ENCODE measurements at regions not wholly inside any gene's neighbourhood (a gene's known extent, or its start where the extent isn't known, plus 50 kb on each side); places are given as distances from the start of the nearest gene placed in this dataset.

GRCh38 chr13:62767473-62767872 is 1351.8 kb upstream of the PCDH20 start:
- no peak overlapping the region for H3K4me2 ChIP-seq (ENCODE audit: low read depth, low read length)
- no peaks in the 10 kb centered on the region for H3K4me1 ChIP-seq (ENCODE audit: low read length)
- no peak overlapping the region for H3K27ac ChIP-seq (ENCODE audit: low read length)
- no peaks in the 10 kb centered on the region for H3F3A ChIP-seq (ENCODE audit: insufficient read depth, low read length)
- no peak overlapping the region for H3K9ac ChIP-seq (ENCODE audit: low read length)
- no peaks in the 10 kb centered on the region for H4K20me1 ChIP-seq (ENCODE audit: insufficient read depth, low read length)
- no peak for DNase-seq
- no peak overlapping the region for H3K4me3 ChIP-seq (ENCODE audit: low read length)
- H2AFZ ChIP-seq (ENCODE audit: low read length), result no peak overlapping the region
- H3K9me3 ChIP-seq (replicated peaks; ENCODE audit: insufficient read depth, low read length), result no peaks in the 10 kb centered on the region
- TF ChIP-seq EZH2 (optimal IDR thresholded peaks at IDR 0.05; ENCODE audit: low read depth, low read length) (no peak), EZH2phosphoT487 (IDR thresholded peaks at IDR 0.05; ENCODE audit: low read length) (no peak)
- TF ChIP-seq, protein P1, sequence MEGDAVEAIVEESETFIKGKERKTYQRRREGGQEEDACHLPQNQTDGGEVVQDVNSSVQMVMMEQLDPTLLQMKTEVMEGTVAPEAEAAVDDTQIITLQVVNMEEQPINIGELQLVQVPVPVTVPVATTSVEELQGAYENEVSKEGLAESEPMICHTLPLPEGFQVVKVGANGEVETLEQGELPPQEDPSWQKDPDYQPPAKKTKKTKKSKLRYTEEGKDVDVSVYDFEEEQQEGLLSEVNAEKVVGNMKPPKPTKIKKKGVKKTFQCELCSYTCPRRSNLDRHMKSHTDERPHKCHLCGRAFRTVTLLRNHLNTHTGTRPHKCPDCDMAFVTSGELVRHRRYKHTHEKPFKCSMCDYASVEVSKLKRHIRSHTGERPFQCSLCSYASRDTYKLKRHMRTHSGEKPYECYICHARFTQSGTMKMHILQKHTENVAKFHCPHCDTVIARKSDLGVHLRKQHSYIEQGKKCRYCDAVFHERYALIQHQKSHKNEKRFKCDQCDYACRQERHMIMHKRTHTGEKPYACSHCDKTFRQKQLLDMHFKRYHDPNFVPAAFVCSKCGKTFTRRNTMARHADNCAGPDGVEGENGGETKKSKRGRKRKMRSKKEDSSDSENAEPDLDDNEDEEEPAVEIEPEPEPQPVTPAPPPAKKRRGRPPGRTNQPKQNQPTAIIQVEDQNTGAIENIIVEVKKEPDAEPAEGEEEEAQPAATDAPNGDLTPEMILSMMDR (IDR thresholded peaks at IDR 0.05; ENCODE audit: low read length), result no peak
- H3K9me2 ChIP-seq (replicated peaks; ENCODE audit: insufficient read depth, low read length), result no peaks in the 10 kb centered on the region
- no peaks in the 10 kb centered on the region for H3K79me2 ChIP-seq (ENCODE audit: low read length)
- no peaks in the 10 kb centered on the region for H3K36me3 ChIP-seq (replicated peaks; ENCODE audit: insufficient read depth, low read length)
- H3K27me3 ChIP-seq (replicated peaks; ENCODE audit: insufficient read depth, low read length), result no peaks in the 10 kb centered on the region

DNA sequence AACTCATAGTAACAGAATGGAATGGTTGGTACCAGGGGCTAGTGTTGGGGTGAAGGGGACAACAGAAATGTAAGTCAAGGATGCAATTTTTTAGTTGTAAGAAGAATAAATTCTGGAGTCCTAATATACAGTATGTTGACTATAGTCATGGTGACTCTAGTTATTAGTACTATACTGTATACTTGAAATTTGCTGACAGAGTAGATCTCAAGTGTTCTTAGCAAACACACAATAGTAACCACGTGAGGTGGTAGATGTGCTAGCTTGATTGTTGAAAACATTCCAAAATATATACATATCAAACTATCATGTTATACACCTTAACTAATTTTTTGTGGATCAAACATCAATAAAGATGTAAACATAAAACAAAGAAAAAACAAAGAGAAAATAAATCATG is 1345.1 kb upstream of the PCDH20 start:
- no peak overlapping the region for H2AFZ ChIP-seq (ENCODE audit: low read length)
- TF ChIP-seq, protein P1 (IDR thresholded peaks at IDR 0.05; ENCODE audit: low read length), result no peak
- no peak for TF ChIP-seq EZH2 (optimal IDR thresholded peaks at IDR 0.05; ENCODE audit: low read depth, low read length)
- TF ChIP-seq EZH2phosphoT487 (IDR thresholded peaks at IDR 0.05; ENCODE audit: low read length), result no peak
- no peaks in the 10 kb centered on the region for H3F3A ChIP-seq (ENCODE audit: insufficient read depth, low read length)
- H3K79me2 ChIP-seq (ENCODE audit: low read length), result no peaks in the 10 kb centered on the region
- H3K27ac ChIP-seq (ENCODE audit: low read length), result no peak overlapping the region
- no peaks in the 10 kb centered on the region for H3K4me1 ChIP-seq (ENCODE audit: low read length)
- no peak overlapping the region for H3K4me3 ChIP-seq (ENCODE audit: low read length)
- no peaks in the 10 kb centered on the region for H3K9me2 ChIP-seq (replicated peaks; ENCODE audit: insufficient read depth, low read length)
- H3K4me2 ChIP-seq (ENCODE audit: low read depth, low read length), result no peak overlapping the region
- H4K20me1 ChIP-seq (ENCODE audit: insufficient read depth, low read length), result no peaks in the 10 kb centered on the region
- H3K36me3 ChIP-seq (replicated peaks; ENCODE audit: insufficient read depth, low read length), result no peaks in the 10 kb centered on the region
- DNase-seq, result no peak
- H3K9ac ChIP-seq (ENCODE audit: low read length), result no peak overlapping the region
- no peaks in the 10 kb centered on the region for H3K9me3 ChIP-seq (replicated peaks; ENCODE audit: insufficient read depth, low read length)
- no peaks in the 10 kb centered on the region for H3K27me3 ChIP-seq (replicated peaks; ENCODE audit: insufficient read depth, low read length)

- H2AFZ ChIP-seq (ENCODE audit: low read length), result no peak overlapping the region
- H3K27ac ChIP-seq (ENCODE audit: low read length), result no peak overlapping the region
- H3K4me2 ChIP-seq (ENCODE audit: low read depth, low read length), result no peak overlapping the region
- no peak for DNase-seq
- H3K79me2 ChIP-seq (ENCODE audit: low read length), result no peaks in the 10 kb centered on the region
- H3K4me3 ChIP-seq (ENCODE audit: low read length), result no peak overlapping the region
- H3F3A ChIP-seq (ENCODE audit: insufficient read depth, low read length), result no peaks in the 10 kb centered on the region
- H3K27me3 ChIP-seq (replicated peaks; ENCODE audit: insufficient read depth, low read length), result no peaks in the 10 kb centered on the region
- no peaks in the 10 kb centered on the region for H3K9me2 ChIP-seq (replicated peaks; ENCODE audit: insufficient read depth, low read length)
- no peaks in the 10 kb centered on the region for H4K20me1 ChIP-seq (ENCODE audit: insufficient read depth, low read length)
- no peaks in the 10 kb centered on the region for H3K4me1 ChIP-seq (ENCODE audit: low read length)
- no peaks in the 10 kb centered on the region for H3K9me3 ChIP-seq (replicated peaks; ENCODE audit: insufficient read depth, low read length)
- H3K36me3 ChIP-seq (replicated peaks; ENCODE audit: insufficient read depth, low read length), result no peaks in the 10 kb centered on the region
- TF ChIP-seq EZH2 (optimal IDR thresholded peaks at IDR 0.05; ENCODE audit: low read depth, low read length) (no peak), EZH2phosphoT487 (IDR thresholded peaks at IDR 0.05; ENCODE audit: low read length) (no peak)
- TF ChIP-seq, protein P1 (IDR thresholded peaks at IDR 0.05; ENCODE audit: low read length), result no peak
- H3K9ac ChIP-seq (ENCODE audit: low read length), result no peak overlapping the region
These were observed 1332.0 kb upstream of the PCDH20 start for GRCh38 chr13:62747629-62748028.

Measured in MM.1S (cell line).